ENCODE measurements at regions not wholly inside any gene's neighbourhood (a gene's known extent, or its start where the extent isn't known, plus 50 kb on each side); places are given as distances from the start of the nearest gene placed in this dataset.

GRCh38 chr2:172313715-172314341 lies 113.6 kb upstream of the ITGA6 start:
- Histone ChIP-seq H3K4me3 (ENCODE audit: extremely low read depth in 1 of 4, insufficient read depth in 2 of 4, low read depth in 3 of 4, low read length in 4 of 4) (no peak overlapping the region), H3K56ac (replicated peaks; ENCODE audit: insufficient read length, low read depth, low read length) (no peak overlapping the region), H4K20me1 (replicated peaks in 1 of 2; ENCODE audit: control insufficient read depth in 1 of 2, insufficient read depth in 2 of 2, low read length in 2 of 2) (no peaks in the 10 kb centered on the region), H3K27me3 (replicated peaks in 1 of 4; ENCODE audit: control insufficient read depth in 3 of 4, extremely low read depth in 1 of 4, insufficient read depth in 3 of 4, low read length in 3 of 4) (no peaks in the 10 kb centered on the region; a peak in 1 of 7 replicates), H3K27ac (ENCODE audit: low read depth, low read length) (no peak overlapping the region), H2BK15ac (ENCODE audit: low read length) (no peak overlapping the region), H2BK5ac (ENCODE audit: low read depth, low read length) (no peak overlapping the region), H3K9ac (replicated peaks in 1 of 4; ENCODE audit: extremely low read depth in 1 of 4, low read depth in 3 of 4, low read length in 3 of 4) (no peak overlapping the region), H3K23ac (ENCODE audit: insufficient read length) (no peak overlapping the region), H3K14ac (ENCODE audit: insufficient read length) (no peak overlapping the region), H2BK120ac (replicated peaks; ENCODE audit: low read depth, low read length) (no peak overlapping the region), H3K79me2 (ENCODE audit: control insufficient read depth in 1 of 2, insufficient read depth in 2 of 2, low read length in 2 of 2) (no peaks in the 10 kb centered on the region), H3K9me3 (ENCODE audit: insufficient read depth in 2 of 2, low read depth in 1 of 2, low read length in 1 of 2) (peaks cover 0 to 3% of the 10 kb centered on the region in 2 experiments; a peak in 1 of 4 replicates), H3K18ac (ENCODE audit: extremely low read depth, low read length) (no peak overlapping the region), H3K79me1 (ENCODE audit: low read depth, low read length) (no peaks in the 10 kb centered on the region), H2BK12ac (ENCODE audit: low read depth, low read length) (0 out of 2 replicates have a peak overlapping the region, but pooled peaks have one; percentile 27), H3K36me3 (ENCODE audit: control insufficient read depth in 2 of 4, insufficient read depth in 4 of 4, low read length in 3 of 4) (no peaks in the 10 kb centered on the region), H4K91ac (replicated peaks; ENCODE audit: insufficient read length, low read length) (no peak overlapping the region), H2AFZ (ENCODE audit: low read length) (no peak overlapping the region), H2AK5ac (ENCODE audit: low read depth, low read length) (no peak overlapping the region), H3K23me2 (ENCODE audit: low read depth, low read length) (no peaks in the 10 kb centered on the region), H3K4ac (replicated peaks; ENCODE audit: insufficient read length, low read depth, low read length) (no peak overlapping the region), H3K4me1 (replicated peaks in 1 of 4; ENCODE audit: control insufficient read depth in 3 of 4, insufficient read depth in 4 of 4, low read length in 3 of 4) (no peaks in the 10 kb centered on the region), H4K8ac (ENCODE audit: extremely low read depth, insufficient read depth, low read length) (no peak overlapping the region), H4K5ac (ENCODE audit: insufficient read length, low read depth, low read length) (no peak overlapping the region), H3K4me2 (ENCODE audit: insufficient read depth in 1 of 2, low read depth in 2 of 2, low read length in 2 of 2) (no peak overlapping the region), H2BK20ac (ENCODE audit: low read length) (no peak overlapping the region)
- POLR2A ChIA-PET (ENCODE audit: partially characterized antibody), result interaction anchor here (0.8 to 1.3 kb wide), 3 partner anchors 12 to 95 kb away, joined by 3 to 5 read pairs (median 3); no protein-coding TSS in a partner anchor
- CTCF ChIA-PET (ENCODE audit: partially characterized antibody), result interaction anchor here (0.7 to 1.9 kb wide), 5 partner anchors 8 to 148 kb away, joined by 3 to 10 read pairs (median 4); no protein-coding TSS in a partner anchor
- 73% methylated on average over 8 of the region's 8 CpGs; no CpG with 5 or more reads in 1 of the 2 experiments for WGBS, 2 experiments (ENCODE audit: extremely low coverage in 1 of 2, insufficient coverage in 1 of 2, insufficient read length in 1 of 2, insufficient replicate concordance in 2 of 2, low coverage in 1 of 2, low lambda C conversion rate in 2 of 2, missing lambda C conversion rate in 1 of 2)
- DNase-seq (ENCODE audit: low read depth in 1 of 2, low spot score in 2 of 2) (no peak), FAIRE-seq (no peak)
- TF ChIP-seq POU5F1 (IDR thresholded peaks at IDR 0.05; ENCODE audit: low read depth, low read length), result no peak
- no peak for TF ChIP-seq TEAD4 (IDR thresholded peaks at IDR 0.05; ENCODE audit: low read depth, low read length)
- TF ChIP-seq HDAC2 (IDR thresholded peaks at IDR 0.05; ENCODE audit: borderline replicate concordance in 1 of 2, low read depth in 2 of 2, low read length in 2 of 2), result no peak
- no peak for TF ChIP-seq GABPA (IDR thresholded peaks at IDR 0.05; ENCODE audit: borderline replicate concordance, insufficient read depth, low read length)
- TF ChIP-seq MAFK (IDR thresholded peaks at IDR 0.05; ENCODE audit: low read depth, low read length), result no peak
- no peak for TF ChIP-seq BRCA1 (IDR thresholded peaks at IDR 0.05; ENCODE audit: low read depth, low read length)
- TF ChIP-seq TCF12 (IDR thresholded peaks at IDR 0.05; ENCODE audit: low read depth, low read length), result no peak
- no peak for TF ChIP-seq CTBP2 (IDR thresholded peaks at IDR 0.05; ENCODE audit: borderline replicate concordance, insufficient read depth, insufficient read length, low read length)
- TF ChIP-seq CBX8 (IDR thresholded peaks at IDR 0.05; ENCODE audit: borderline replicate concordance, low read depth, low read length), result no peak
- TF ChIP-seq BCL11A (IDR thresholded peaks at IDR 0.05; ENCODE audit: low read depth in 2 of 2, low read length in 2 of 2), result no peak
- TF ChIP-seq SP1 (IDR thresholded peaks at IDR 0.05; ENCODE audit: low read depth, low read length), result no peak
- no peak for TF ChIP-seq ASH2L (IDR thresholded peaks at IDR 0.05; ENCODE audit: low read length)
- no peak for TF ChIP-seq NRF1 (IDR thresholded peaks at IDR 0.05; ENCODE audit: low read depth, low read length)
- no peak for TF ChIP-seq RFX5 (IDR thresholded peaks at IDR 0.05; ENCODE audit: borderline replicate concordance, low read depth, low read length)
